ENCODE measurements at regions not wholly inside any gene's neighbourhood (a gene's known extent, or its start where the extent isn't known, plus 50 kb on each side); places are given as distances from the start of the nearest gene placed in this dataset.

GRCh38 chr1:208499026-208499425 is 254.8 kb upstream of the PLXNA2 start:
- H3K9me3 ChIP-seq (ENCODE audit: control insufficient read depth, low read length) = no peaks in the 10 kb centered on the region
- no peak for DNase-seq
- intact Hi-C loops (cut with DNase I) = no loop called here
- no peak overlapping the region for H3K27ac ChIP-seq (ENCODE audit: low read length)
- H3K4me1 ChIP-seq (ENCODE audit: control insufficient read depth, insufficient read depth, low read length) = no peaks in the 10 kb centered on the region
- no peaks in the 10 kb centered on the region for H3K27me3 ChIP-seq (ENCODE audit: control insufficient read depth, insufficient read depth)
- 73% methylated on average over 3 of the region's 3 CpGs for WGBS
- no peak overlapping the region for H3K4me3 ChIP-seq (ENCODE audit: low read length)
- ATAC-seq = no peak

DNA sequence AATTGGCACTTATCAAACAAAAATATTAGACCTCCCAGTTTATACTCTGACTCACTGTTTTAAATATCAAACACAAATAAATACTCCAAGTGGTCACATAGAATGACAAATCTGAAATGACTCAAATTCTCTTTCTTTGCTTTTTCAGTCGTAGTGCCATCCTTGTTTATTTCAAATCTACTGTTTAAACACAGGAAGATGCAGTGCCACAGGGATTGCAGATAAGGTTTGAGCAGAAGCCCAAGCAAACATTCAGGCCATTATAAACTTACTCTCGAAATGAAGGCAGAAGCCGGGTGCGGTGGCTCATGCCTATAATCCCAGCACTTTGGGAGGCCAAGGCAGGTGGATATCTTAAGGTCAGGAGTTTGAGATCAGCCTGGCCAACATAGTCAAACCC is 255.4 kb upstream of the PLXNA2 start:
- ATAC-seq (no peak), DNase-seq (no peak)
- 75% methylated on average over 4 of the region's 4 CpGs for WGBS
- Histone ChIP-seq H3K27ac (ENCODE audit: low read length) (no peak overlapping the region), H3K27me3 (ENCODE audit: control insufficient read depth, insufficient read depth) (no peaks in the 10 kb centered on the region), H3K9me3 (ENCODE audit: control insufficient read depth, low read length) (no peaks in the 10 kb centered on the region), H3K4me1 (ENCODE audit: control insufficient read depth, insufficient read depth, low read length) (no peaks in the 10 kb centered on the region), H3K4me3 (ENCODE audit: low read length) (no peak overlapping the region)
- intact Hi-C loops (cut with DNase I) = no loop called here

GRCh38 chr1:208500375-208500774 is 256.2 kb upstream of the PLXNA2 start:
- intact Hi-C loops (cut with DNase I) = no loop called here
- Histone ChIP-seq H3K9me3 (ENCODE audit: control insufficient read depth, low read length) (no peaks in the 10 kb centered on the region), H3K27ac (ENCODE audit: low read length) (no peak overlapping the region), H3K4me1 (ENCODE audit: control insufficient read depth, insufficient read depth, low read length) (no peaks in the 10 kb centered on the region), H3K27me3 (ENCODE audit: control insufficient read depth, insufficient read depth) (no peaks in the 10 kb centered on the region), H3K4me3 (ENCODE audit: low read length) (no peak overlapping the region)
- no peak for ATAC-seq
- WGBS = 24% methylated on average over 2 of the region's 2 CpGs
- DNase-seq = no peak

DNA sequence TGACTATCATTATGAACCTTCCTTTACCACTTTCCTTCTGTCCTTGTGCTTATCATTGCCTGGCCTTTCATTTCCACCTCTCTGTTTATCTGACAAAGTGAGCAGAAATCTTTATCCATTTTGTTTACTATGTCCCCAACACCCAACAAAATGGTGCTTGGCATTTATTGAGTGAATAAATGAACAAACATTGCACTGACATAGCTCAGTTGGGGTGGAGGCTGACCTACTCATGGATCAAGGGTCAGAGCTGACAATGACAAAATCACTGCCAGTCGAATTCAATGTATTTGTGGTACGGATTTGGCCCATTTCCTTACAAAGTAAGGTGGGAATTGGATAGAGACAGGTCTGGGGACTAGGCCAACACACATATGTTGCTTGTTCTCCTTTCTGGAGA is 257.4 kb upstream of the PLXNA2 start:
- ATAC-seq (no peak), DNase-seq (no peak)
- no peak overlapping the region for H3K27ac ChIP-seq (ENCODE audit: low read length)
- no peak overlapping the region for H3K4me3 ChIP-seq (ENCODE audit: low read length)
- H3K9me3 ChIP-seq (ENCODE audit: control insufficient read depth, low read length) = no peaks in the 10 kb centered on the region
- WGBS = 75% methylated on average over 2 of the region's 2 CpGs
- intact Hi-C loops (cut with DNase I) = no loop called here
- H3K27me3 ChIP-seq (ENCODE audit: control insufficient read depth, insufficient read depth) = no peaks in the 10 kb centered on the region
- no peaks in the 10 kb centered on the region for H3K4me1 ChIP-seq (ENCODE audit: control insufficient read depth, insufficient read depth, low read length)

DNA sequence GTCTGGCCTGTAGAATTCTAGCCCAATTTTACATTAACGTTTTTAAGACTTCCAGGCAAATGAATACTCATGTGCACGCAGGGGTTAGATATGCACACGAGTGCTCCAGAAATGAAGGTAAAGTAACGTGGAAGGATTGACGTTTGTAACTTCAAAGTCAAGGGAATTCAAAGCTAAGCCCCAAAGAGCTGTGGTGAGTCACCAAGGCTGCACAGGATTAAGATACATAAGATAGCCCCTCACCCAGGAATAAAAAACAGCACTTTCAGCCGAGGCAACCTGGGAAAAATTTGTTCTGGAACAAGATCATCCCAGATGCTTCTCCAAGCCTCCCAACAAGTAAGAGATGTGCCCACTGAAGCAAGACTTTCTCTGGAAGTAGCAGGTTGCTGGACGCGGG is 259.6 kb upstream of the PLXNA2 start:
- ATAC-seq (no peak), DNase-seq (no peak)
- no peaks in the 10 kb centered on the region for H3K4me1 ChIP-seq (ENCODE audit: control insufficient read depth, insufficient read depth, low read length)
- no peak overlapping the region for H3K27ac ChIP-seq (ENCODE audit: low read length)
- no peak overlapping the region for H3K4me3 ChIP-seq (ENCODE audit: low read length)
- intact Hi-C loops (cut with DNase I) = no loop called here
- H3K27me3 ChIP-seq (ENCODE audit: control insufficient read depth, insufficient read depth) = no peaks in the 10 kb centered on the region
- 75% methylated on average over 8 of the region's 8 CpGs for WGBS
- H3K9me3 ChIP-seq (ENCODE audit: control insufficient read depth, low read length) = no peaks in the 10 kb centered on the region

DNA sequence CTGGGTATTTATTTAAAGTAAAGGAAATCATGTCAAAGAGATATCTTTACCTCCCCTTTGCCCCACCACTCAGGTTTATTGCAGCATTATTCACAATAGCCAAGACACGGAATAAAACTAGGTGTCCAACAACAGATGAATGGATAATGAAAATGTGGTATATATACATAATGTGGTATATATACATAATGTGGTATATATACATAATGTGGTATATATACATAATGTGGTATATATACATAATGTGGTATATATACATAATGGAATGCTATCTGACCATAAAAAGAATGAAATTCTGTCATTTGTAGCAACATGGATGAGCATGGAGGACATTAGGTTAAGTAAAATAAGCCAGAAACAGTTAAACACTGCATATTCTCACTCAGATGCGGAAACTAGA is 262.6 kb upstream of the PLXNA2 start:
- no peak overlapping the region for H3K27ac ChIP-seq (ENCODE audit: low read length)
- no peak overlapping the region for H3K4me3 ChIP-seq (ENCODE audit: low read length)
- H3K4me1 ChIP-seq (ENCODE audit: control insufficient read depth, insufficient read depth, low read length) = no peaks in the 10 kb centered on the region
- DNase-seq (no peak), ATAC-seq (no peak)
- 97% methylated on average over 2 of the region's 2 CpGs for WGBS
- no peaks in the 10 kb centered on the region for H3K9me3 ChIP-seq (ENCODE audit: control insufficient read depth, low read length)
- intact Hi-C loops (cut with DNase I) = no loop called here
- no peaks in the 10 kb centered on the region for H3K27me3 ChIP-seq (ENCODE audit: control insufficient read depth, insufficient read depth)

- H3K4me3 ChIP-seq (ENCODE audit: low read length) = no peak overlapping the region
- no peaks in the 10 kb centered on the region for H3K27me3 ChIP-seq (ENCODE audit: control insufficient read depth, insufficient read depth)
- H3K4me1 ChIP-seq (ENCODE audit: control insufficient read depth, insufficient read depth, low read length) = no peaks in the 10 kb centered on the region
- 73% methylated on average over 2 of the region's 2 CpGs for WGBS
- DNase-seq (no peak), ATAC-seq (no peak)
- H3K9me3 ChIP-seq (ENCODE audit: control insufficient read depth, low read length) = no peaks in the 10 kb centered on the region
- no peak overlapping the region for H3K27ac ChIP-seq (ENCODE audit: low read length)
- intact Hi-C loops (cut with DNase I) = no loop called here
These were observed 264.9 kb upstream of the PLXNA2 start for GRCh38 chr1:208509072-208509471.

GRCh38 chr1:208510192-208510952 is 266.2 kb upstream of the PLXNA2 start:
- ATAC-seq (no peak), DNase-seq (no peak)
- WGBS = 94% methylated on average over 5 of the region's 5 CpGs
- Histone ChIP-seq H3K27me3 (ENCODE audit: control insufficient read depth, insufficient read depth) (no peaks in the 10 kb centered on the region), H3K4me3 (ENCODE audit: low read length) (no peak overlapping the region), H3K4me1 (ENCODE audit: control insufficient read depth, insufficient read depth, low read length) (no peaks in the 10 kb centered on the region), H3K27ac (ENCODE audit: low read length) (no peak overlapping the region), H3K9me3 (ENCODE audit: control insufficient read depth, low read length) (no peaks in the 10 kb centered on the region)
- intact Hi-C loops (cut with DNase I) = loop anchor here in 1 of 4 donors (10.0 kb wide), 1 partner anchor 874 kb away; no protein-coding TSS in a partner anchor

DNA sequence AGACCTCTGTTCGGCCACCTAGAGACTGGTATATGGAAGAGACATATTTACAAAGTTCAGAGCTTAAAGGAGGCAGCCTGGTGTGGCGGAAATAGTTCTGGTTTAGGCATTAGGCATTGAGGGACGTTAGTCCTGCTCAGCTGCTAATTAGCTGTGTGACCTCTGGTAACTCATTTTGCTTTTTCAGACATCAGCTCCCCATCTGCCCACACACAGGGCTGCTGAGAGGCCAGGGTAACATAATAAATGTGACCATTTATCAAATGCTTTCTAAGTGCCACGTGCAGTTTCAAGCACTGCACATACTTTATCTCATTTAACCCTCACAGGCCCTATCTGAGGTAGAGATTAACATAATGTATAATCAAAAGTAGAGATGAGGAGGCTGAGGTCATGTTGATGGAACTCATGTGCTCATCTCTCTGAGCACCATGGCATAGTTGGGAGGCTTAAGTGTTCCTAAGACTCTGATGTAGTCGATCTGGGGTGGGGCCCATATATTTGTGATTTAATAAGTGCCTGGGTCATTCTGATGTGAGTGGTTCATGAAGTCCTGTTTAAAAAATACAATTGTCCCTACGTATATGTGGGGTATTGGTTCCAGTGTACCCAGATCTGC is 267.2 kb upstream of the PLXNA2 start:
- DNase-seq = no peak
- intact Hi-C loops (cut with DNase I) = loop anchor here in 1 of 4 donors (10.0 kb wide), 1 partner anchor 873 kb away; no protein-coding TSS in a partner anchor
- no peaks in the 10 kb centered on the region for H3K4me1 ChIP-seq (ENCODE audit: control insufficient read depth, insufficient read depth, low read length)
- no peak for ATAC-seq
- no peaks in the 10 kb centered on the region for H3K27me3 ChIP-seq (ENCODE audit: control insufficient read depth, insufficient read depth)
- H3K27ac ChIP-seq (ENCODE audit: low read length) = no peak overlapping the region
- WGBS = 57% methylated on average over 6 of the region's 6 CpGs
- H3K9me3 ChIP-seq (ENCODE audit: control insufficient read depth, low read length) = no peaks in the 10 kb centered on the region
- H3K4me3 ChIP-seq (ENCODE audit: low read length) = no peak overlapping the region

- no peaks in the 10 kb centered on the region for H3K4me1 ChIP-seq (ENCODE audit: control insufficient read depth, insufficient read depth, low read length)
- H3K9me3 ChIP-seq (ENCODE audit: control insufficient read depth, low read length) = no peaks in the 10 kb centered on the region
- intact Hi-C loops (cut with DNase I) = loop anchor here in 1 of 4 donors (10.0 kb wide), 1 partner anchor 871 kb away; no protein-coding TSS in a partner anchor
- no peak overlapping the region for H3K27ac ChIP-seq (ENCODE audit: low read length)
- 51% methylated on average over 2 of the region's 2 CpGs for WGBS
- peak in 1 of 2 donors; percentile 64 for ATAC-seq
- no peaks in the 10 kb centered on the region for H3K27me3 ChIP-seq (ENCODE audit: control insufficient read depth, insufficient read depth)
- no peak overlapping the region for H3K4me3 ChIP-seq (ENCODE audit: low read length)
- DNase-seq = no peak
These were observed 269.6 kb upstream of the PLXNA2 start for GRCh38 chr1:208513799-208514198.

DNA sequence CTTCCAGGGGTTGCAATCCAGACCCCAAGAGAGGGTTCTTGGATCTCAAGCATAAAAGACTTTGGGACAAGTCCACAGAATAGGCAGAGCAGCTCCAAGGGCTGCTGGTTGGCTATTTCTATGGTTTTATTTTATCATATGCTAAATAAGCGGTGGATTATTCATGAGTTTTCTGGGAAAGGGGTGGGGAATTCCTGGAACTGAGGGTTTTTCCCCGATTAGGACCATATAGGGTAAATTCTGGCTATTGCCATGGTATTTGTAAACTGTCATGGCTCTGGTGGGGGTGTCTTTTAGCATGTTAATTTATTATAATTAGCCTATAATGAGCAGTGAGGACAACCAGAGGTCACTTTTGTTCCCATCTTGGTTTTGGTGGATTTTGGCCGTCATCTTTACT is 270.9 kb upstream of the PLXNA2 start:
- no peak overlapping the region for H3K27ac ChIP-seq (ENCODE audit: low read length)
- intact Hi-C loops (cut with DNase I) = loop anchor here in 1 of 4 donors (10.0 kb wide), 1 partner anchor 870 kb away; no protein-coding TSS in a partner anchor
- DNase-seq (no peak), ATAC-seq (no peak)
- H3K4me3 ChIP-seq (ENCODE audit: low read length) = no peak overlapping the region
- H3K27me3 ChIP-seq (ENCODE audit: control insufficient read depth, insufficient read depth) = no peaks in the 10 kb centered on the region
- no peaks in the 10 kb centered on the region for H3K9me3 ChIP-seq (ENCODE audit: control insufficient read depth, low read length)
- H3K4me1 ChIP-seq (ENCODE audit: control insufficient read depth, insufficient read depth, low read length) = no peaks in the 10 kb centered on the region
- 88% methylated on average over 3 of the region's 3 CpGs for WGBS
